OCI-M1 (cell line): ENCODE measurements at regions not wholly inside any gene's neighbourhood (a gene's known extent, or its start where the extent isn't known, plus 50 kb on each side); places are given as distances from the start of the nearest gene placed in this dataset.
"Not testable (repeated sequence)": the region's sequence is repeated elsewhere in the genome, so short reads cannot be mapped to it uniquely, and the experiment has no call there.

Experiments
- DNase-seq: peaks from one replicate; lab custom pipeline; 2025; lab: John Stamatoyannopoulos, UW

- DNase-seq = no peak
These were observed 183.6 kb upstream of the TNC start for GRCh38 chr9:115301581-115301980.

- DNase-seq = no peak
These were observed 187.6 kb upstream of the TNC start for GRCh38 chr9:115305543-115305942.

- DNase-seq = no peak
These were observed 188.9 kb upstream of the TNC start for GRCh38 chr9:115306865-115307264.

GRCh38 chr9:115313545-115313944, 195.6 kb upstream of the TNC start:
- DNase-seq = no peak

- DNase-seq = no peak
These were observed 208.5 kb upstream of the TNC start for GRCh38 chr9:115326461-115326860.

- DNase-seq = no peak
These were observed 209.6 kb upstream of the TNC start for GRCh38 chr9:115327436-115328122.

GRCh38 chr9:115328228-115328627, 210.3 kb upstream of the TNC start:
- DNase-seq = no peak

- DNase-seq = no peak
These were observed 210.7 kb upstream of the TNC start for GRCh38 chr9:115328677-115329076.

- DNase-seq = no peak
These were observed 215.5 kb upstream of the TNC start for GRCh38 chr9:115333277-115334070.

GRCh38 chr9:115335439-115335838, 217.5 kb upstream of the TNC start:
- no peak for DNase-seq

- no peak for DNase-seq
These were observed 222.4 kb upstream of the TNC start for GRCh38 chr9:115340314-115340713.

GRCh38 chr9:115341426-115341825, 223.5 kb upstream of the TNC start:
- no peak for DNase-seq

- not testable (repeated sequence) for DNase-seq
These were observed 229.8 kb upstream of the TNC start for GRCh38 chr9:115347776-115348175.

GRCh38 chr9:115348936-115349335, 231.0 kb upstream of the TNC start:
- not testable (repeated sequence) for DNase-seq

- no peak for DNase-seq
These were observed 231.6 kb upstream of the TNC start for GRCh38 chr9:115349542-115349941.

GRCh38 chr9:115350548-115350947, 232.6 kb upstream of the TNC start:
- DNase-seq = no peak

- no peak for DNase-seq
These were observed 235.7 kb upstream of the TNC start for GRCh38 chr9:115353681-115354080.

- no peak for DNase-seq
These were observed 239.9 kb upstream of the TNC start for GRCh38 chr9:115357821-115358220.

GRCh38 chr9:115359017-115359780, 241.2 kb upstream of the TNC start:
- no peak for DNase-seq

- no peak for DNase-seq
These were observed 242.2 kb upstream of the TNC start for GRCh38 chr9:115360122-115360521.

- DNase-seq = no peak
These were observed 244.1 kb upstream of the TNC start for GRCh38 chr9:115362101-115362500.

- no peak for DNase-seq
These were observed 244.7 kb upstream of the TNC start for GRCh38 chr9:115362640-115363039.

GRCh38 chr9:115364991-115365390, 247.0 kb upstream of the TNC start:
- no peak for DNase-seq
